Trophoblast cell (in vitro differentiated cells and primary cell): ENCODE measurements at regions not wholly inside any gene's neighbourhood (a gene's known extent, or its start where the extent isn't known, plus 50 kb on each side); places are given as distances from the start of the nearest gene placed in this dataset.

Experiments used
- DNase-seq, 2 donors: peaks; one replicate each; pipeline ENCODE4 v3.0.0-alpha.2; 2016
- H2AFZ ChIP-seq: 2 replicates; pipeline ENCODE4 v1.6.1; 2013; ENCODE audit warnings: low read length, moderate library complexity, mild to moderate bottlenecking; ENCODE audit not compliant: insufficient read depth, poor library complexity
- H2AK5ac ChIP-seq: 2 replicates; pipeline ENCODE4 v1.6.1; 2013; ENCODE audit warnings: mild to moderate bottlenecking, low read length
- H2BK120ac ChIP-seq: 2 replicates; pipeline ENCODE4 v1.6.1; 2013; ENCODE audit warnings: low read length, mild to moderate bottlenecking, moderate library complexity; ENCODE audit not compliant: insufficient read depth, poor library complexity
- H2BK12ac ChIP-seq: 2 replicates; pipeline ENCODE4 v1.6.1; 2013; ENCODE audit warnings: mild to moderate bottlenecking, low read length, moderate library complexity
- H2BK5ac ChIP-seq: 2 replicates; pipeline ENCODE4 v1.6.1; 2013; ENCODE audit warnings: low read length, low read depth, moderate library complexity, mild to moderate bottlenecking; ENCODE audit not compliant: poor library complexity
- H3K14ac ChIP-seq: 2 replicates; pipeline ENCODE4 v1.6.1; 2013; ENCODE audit warnings: mild to moderate bottlenecking, low read length
- H3K18ac ChIP-seq: 2 replicates; pipeline ENCODE4 v1.6.1; 2013; ENCODE audit warnings: mild to moderate bottlenecking, low read length
- H3K23ac ChIP-seq: 2 replicates; pipeline ENCODE4 v1.6.1; 2013; ENCODE audit warnings: low read length
- H3K27ac ChIP-seq: 2 replicates; pipeline ENCODE4 v1.5.1; 2013; ENCODE audit warnings: low read depth, mild to moderate bottlenecking, inconsistent platforms, low read length, moderate library complexity
- H3K27me3 ChIP-seq: 2 replicates; pipeline ENCODE4 v1.6.1; 2013; ENCODE audit warnings: inconsistent platforms, mild to moderate bottlenecking, low read length, moderate library complexity; ENCODE audit not compliant: insufficient read depth
- H3K36me3 ChIP-seq, 2 experiments: 1 replicate in 1 of 2; 2 replicates in 1 of 2; pipeline ENCODE4 v1.6.1; 2013; ENCODE audit warnings: low read length in 2 of 2, mild to moderate bottlenecking in 2 of 2, moderate library complexity in 1 of 2; ENCODE audit not compliant: insufficient read depth in 2 of 2, control insufficient read depth in 1 of 2
- H3K4ac ChIP-seq: 2 replicates; pipeline ENCODE4 v1.6.1; 2013; ENCODE audit warnings: low read depth, mild to moderate bottlenecking, low read length, moderate library complexity
- H3K4me1 ChIP-seq, 2 experiments: 1 replicate in 1 of 2; 2 replicates in 1 of 2; pipeline ENCODE4 v1.6.1; 2013; ENCODE audit warnings: low read length in 2 of 2, mild to moderate bottlenecking in 2 of 2, moderate library complexity in 1 of 2; ENCODE audit not compliant: insufficient read depth in 2 of 2, control insufficient read depth in 1 of 2
- H3K4me2 ChIP-seq: 2 replicates; pipeline ENCODE4 v1.6.1; 2013; ENCODE audit warnings: inconsistent platforms, mild to moderate bottlenecking, low read length, moderate library complexity
- H3K4me3 ChIP-seq: 2 replicates; pipeline ENCODE4 v1.5.1; 2013; ENCODE audit warnings: mild to moderate bottlenecking, low read depth, low read length, inconsistent platforms
- H3K79me1 ChIP-seq: one replicate; pipeline ENCODE4 v1.6.1; 2013; ENCODE audit warnings: low read length
- H3K79me2 ChIP-seq: 2 replicates; pipeline ENCODE4 v1.6.1; 2013; ENCODE audit warnings: low read length, mild to moderate bottlenecking; ENCODE audit not compliant: control insufficient read depth, insufficient read depth, poor library complexity
- H3K9ac ChIP-seq: 2 replicates; pipeline ENCODE4 v1.6.1; 2013; ENCODE audit warnings: mild to moderate bottlenecking, low read length
- H3K9me3 ChIP-seq: 2 replicates; pipeline ENCODE4 v1.6.1; 2013; ENCODE audit warnings: low read depth, mild to moderate bottlenecking, control low read depth, inconsistent platforms, low read length; ENCODE audit not compliant: insufficient read depth
- H4K12ac ChIP-seq: 2 replicates; pipeline ENCODE4 v1.6.1; 2013; ENCODE audit warnings: low read depth, mild to moderate bottlenecking, low read length, moderate library complexity
- H4K8ac ChIP-seq: 2 replicates; pipeline ENCODE4 v1.6.1; 2013; ENCODE audit warnings: low read depth, mild to moderate bottlenecking, low read length, moderate library complexity
- H4K91ac ChIP-seq: one replicate; pipeline ENCODE4 v1.6.1; 2013; ENCODE audit warnings: low read depth, mild to moderate bottlenecking, low read length, moderate library complexity
- WGBS: extraction: QIAGEN DNeasy Blood & Tissue Kit; methylation state at CpG from one replicate; pipeline ENCODE4 v1.1.7; 2013; ENCODE audit warnings: missing lambda C conversion rate; ENCODE audit not compliant: insufficient read length, insufficient coverage; ENCODE audit errors: extremely low coverage; 5-methylcytosine and 5-hydroxymethylcytosine counted together

DNA sequence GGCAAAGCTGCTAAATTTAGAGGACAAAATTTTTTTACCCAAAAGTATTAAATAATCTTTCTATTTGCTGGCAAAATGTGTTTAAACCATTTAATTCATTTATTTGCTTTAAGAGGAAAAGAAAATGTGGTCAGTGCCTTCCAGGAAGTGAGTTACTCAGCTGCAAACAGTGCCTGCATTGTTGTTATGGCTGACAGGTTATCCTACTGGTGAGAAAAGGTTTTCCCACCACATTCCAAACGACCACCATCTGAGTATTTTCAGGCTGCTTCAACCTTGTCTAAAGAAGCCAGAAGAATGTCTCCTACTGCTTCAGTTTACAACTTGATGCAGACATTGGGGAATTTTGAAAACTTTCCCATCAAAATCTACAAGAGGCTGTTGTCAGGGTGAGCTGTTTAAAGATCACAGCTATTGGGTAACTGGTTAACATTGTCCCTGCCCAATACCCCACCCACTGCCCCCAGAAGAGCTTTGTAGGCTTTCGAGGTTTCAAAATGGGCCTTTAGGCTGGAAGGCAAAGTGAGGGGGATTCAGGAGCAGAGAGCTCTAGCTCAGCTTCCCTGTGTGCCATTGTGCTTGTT is 461.3 kb upstream of the FANCL start:
- Histone ChIP-seq H3K23ac (no peak overlapping the region), H2AFZ (no peak overlapping the region), H3K4me3 (no peak overlapping the region), H3K4me1 (peaks cover 0 to 2% of the 10 kb centered on the region in 2 experiments), H2AK5ac (no peak overlapping the region), H2BK120ac (no peak overlapping the region), H3K36me3 (no peaks in the 10 kb centered on the region), H3K4ac (no peak overlapping the region), H4K91ac (no peak overlapping the region), H2BK12ac (no peak overlapping the region), H3K18ac (no peak overlapping the region), H3K9ac (no peak overlapping the region), H4K12ac (no peak overlapping the region), H3K4me2 (no peak overlapping the region), H4K8ac (no peak overlapping the region), H3K9me3 (no peaks in the 10 kb centered on the region), H3K14ac (no peak overlapping the region), H3K79me1 (peaks cover 2% of the 10 kb centered on the region), H3K79me2 (no peaks in the 10 kb centered on the region), H3K27ac (no peak overlapping the region), H2BK5ac (no peak overlapping the region), H3K27me3 (no peaks in the 10 kb centered on the region)
- no CpG with 5 or more reads among the region's 2 CpGs for WGBS
- DNase-seq: no peak

DNA sequence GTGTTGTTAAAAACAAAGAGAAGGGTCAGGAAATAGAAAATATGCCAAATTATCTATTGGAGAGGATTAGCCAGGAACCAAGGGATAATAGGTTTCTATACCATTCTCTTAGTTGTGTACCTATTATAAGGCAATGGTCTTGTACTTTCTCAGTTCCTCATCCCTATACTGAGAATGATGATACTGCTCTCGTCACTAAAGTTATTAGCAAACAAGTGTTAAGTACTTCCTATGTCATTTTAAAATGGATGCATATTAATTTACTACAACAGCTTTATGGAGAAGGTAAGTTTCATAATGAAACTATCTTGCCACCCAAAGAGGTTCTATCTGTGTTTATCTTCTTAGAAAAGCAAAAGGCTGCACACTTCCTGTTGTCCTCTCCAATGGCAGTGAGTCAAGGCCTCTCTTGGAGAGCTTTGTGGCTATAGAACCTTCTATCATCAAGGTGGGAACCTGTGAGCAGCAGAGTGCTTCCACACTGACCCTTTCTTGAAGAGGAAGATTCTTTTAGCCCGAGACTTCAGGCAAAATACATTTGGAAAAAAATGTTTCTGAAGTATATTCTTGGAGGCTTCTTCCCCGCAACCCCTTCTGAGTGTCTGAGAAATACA is 460.7 kb upstream of the FANCL start:
- no peak for DNase-seq
- Histone ChIP-seq H3K79me2 (no peaks in the 10 kb centered on the region), H3K14ac (no peak overlapping the region), H4K8ac (no peak overlapping the region), H3K79me1 (peaks cover 2% of the 10 kb centered on the region), H3K27me3 (no peaks in the 10 kb centered on the region), H3K9ac (no peak overlapping the region), H2AK5ac (no peak overlapping the region), H3K4me1 (peaks cover 0 to 2% of the 10 kb centered on the region in 2 experiments), H2BK5ac (no peak overlapping the region), H3K4me3 (no peak overlapping the region), H3K9me3 (no peaks in the 10 kb centered on the region), H3K36me3 (no peaks in the 10 kb centered on the region), H2BK12ac (no peak overlapping the region), H4K12ac (no peak overlapping the region), H3K4ac (no peak overlapping the region), H2BK120ac (no peak overlapping the region), H2AFZ (no peak overlapping the region), H4K91ac (no peak overlapping the region), H3K18ac (no peak overlapping the region), H3K4me2 (no peak overlapping the region), H3K27ac (no peak overlapping the region), H3K23ac (no peak overlapping the region)
- no CpG with 5 or more reads among the region's 3 CpGs for WGBS

DNA sequence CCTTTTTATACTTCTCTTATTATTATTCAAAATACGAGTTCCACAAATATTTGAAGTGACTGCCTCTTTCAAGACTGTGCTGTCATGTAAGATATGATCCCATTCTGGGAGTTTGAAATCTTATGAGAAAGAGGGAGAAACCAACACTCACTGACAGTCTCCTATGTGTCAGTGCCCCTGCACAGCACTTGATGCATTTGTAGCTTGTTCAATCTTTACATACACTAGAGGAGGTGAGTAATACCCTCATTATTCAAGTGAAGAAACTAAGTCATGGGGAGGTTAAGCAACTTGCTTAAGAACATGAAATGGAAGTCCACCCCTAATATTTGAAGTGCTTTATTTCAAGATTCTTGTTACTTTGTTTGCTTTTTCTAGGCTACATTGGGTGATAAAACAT is 459.5 kb upstream of the FANCL start:
- no peak for DNase-seq
- H4K91ac ChIP-seq: no peak overlapping the region
- 100% methylated on average over 1 of the region's 1 CpG for WGBS
- no peak overlapping the region for H3K4ac ChIP-seq
- no peaks in the 10 kb centered on the region for H3K79me2 ChIP-seq
- H3K4me2 ChIP-seq: no peak overlapping the region
- H3K4me1 ChIP-seq: peaks cover 0 to 2% of the 10 kb centered on the region in 2 experiments
- no peaks in the 10 kb centered on the region for H3K36me3 ChIP-seq
- H2BK120ac ChIP-seq: no peak overlapping the region
- H3K4me3 ChIP-seq: no peak overlapping the region
- no peaks in the 10 kb centered on the region for H3K9me3 ChIP-seq
- H4K12ac ChIP-seq: no peak overlapping the region
- no peak overlapping the region for H3K27ac ChIP-seq
- no peak overlapping the region for H3K23ac ChIP-seq
- no peak overlapping the region for H2BK12ac ChIP-seq
- no peak overlapping the region for H3K14ac ChIP-seq
- no peak overlapping the region for H4K8ac ChIP-seq
- no peak overlapping the region for H2BK5ac ChIP-seq
- H2AFZ ChIP-seq: no peak overlapping the region
- H3K9ac ChIP-seq: no peak overlapping the region
- H3K18ac ChIP-seq: no peak overlapping the region
- H3K27me3 ChIP-seq: no peaks in the 10 kb centered on the region
- peaks cover 2% of the 10 kb centered on the region for H3K79me1 ChIP-seq
- H2AK5ac ChIP-seq: no peak overlapping the region

DNA sequence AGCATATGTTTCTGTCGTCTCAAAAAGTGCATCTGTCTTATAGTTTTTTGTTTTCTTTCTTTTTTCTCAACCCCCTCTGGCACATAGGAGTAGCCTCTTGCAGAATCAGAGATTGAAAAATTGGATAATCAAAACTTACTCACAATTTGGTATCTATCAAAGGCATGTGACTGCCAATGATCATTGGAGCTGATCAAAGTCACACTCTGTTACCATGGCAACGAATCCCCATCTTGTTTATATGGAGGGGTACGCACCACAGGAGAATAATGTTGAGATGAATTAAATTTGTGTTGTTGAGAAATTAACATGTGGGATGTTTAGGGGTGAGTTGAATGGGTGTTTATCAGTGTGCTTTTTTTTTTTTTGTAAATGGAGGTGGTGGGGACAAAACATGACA is 458.3 kb upstream of the FANCL start:
- H3K79me1 ChIP-seq: peaks cover 2% of the 10 kb centered on the region

More for the DNA sequence above, 458.3 kb upstream of the FANCL start:
- Histone ChIP-seq H4K8ac (no peak overlapping the region), H2AFZ (no peak overlapping the region), H3K4me3 (no peak overlapping the region), H4K91ac (no peak overlapping the region), H3K18ac (no peak overlapping the region), H2BK120ac (no peak overlapping the region), H3K79me2 (no peaks in the 10 kb centered on the region), H3K27ac (no peak overlapping the region), H2BK12ac (no peak overlapping the region), H3K9ac (no peak overlapping the region), H3K9me3 (no peaks in the 10 kb centered on the region), H3K4ac (no peak overlapping the region), H3K27me3 (no peaks in the 10 kb centered on the region), H4K12ac (no peak overlapping the region), H3K36me3 (no peaks in the 10 kb centered on the region), H2AK5ac (no peak overlapping the region), H3K23ac (no peak overlapping the region), H3K14ac (no peak overlapping the region), H3K4me1 (peaks cover 0 to 2% of the 10 kb centered on the region in 2 experiments), H3K4me2 (no peak overlapping the region), H2BK5ac (no peak overlapping the region)
- 100% methylated on average over 1 of the region's 3 CpGs for WGBS
- DNase-seq: no peak
